ENCODE measurements at regions not wholly inside any gene's neighbourhood (a gene's known extent, or its start where the extent isn't known, plus 50 kb on each side); places are given as distances from the start of the nearest gene placed in this dataset.

DNA sequence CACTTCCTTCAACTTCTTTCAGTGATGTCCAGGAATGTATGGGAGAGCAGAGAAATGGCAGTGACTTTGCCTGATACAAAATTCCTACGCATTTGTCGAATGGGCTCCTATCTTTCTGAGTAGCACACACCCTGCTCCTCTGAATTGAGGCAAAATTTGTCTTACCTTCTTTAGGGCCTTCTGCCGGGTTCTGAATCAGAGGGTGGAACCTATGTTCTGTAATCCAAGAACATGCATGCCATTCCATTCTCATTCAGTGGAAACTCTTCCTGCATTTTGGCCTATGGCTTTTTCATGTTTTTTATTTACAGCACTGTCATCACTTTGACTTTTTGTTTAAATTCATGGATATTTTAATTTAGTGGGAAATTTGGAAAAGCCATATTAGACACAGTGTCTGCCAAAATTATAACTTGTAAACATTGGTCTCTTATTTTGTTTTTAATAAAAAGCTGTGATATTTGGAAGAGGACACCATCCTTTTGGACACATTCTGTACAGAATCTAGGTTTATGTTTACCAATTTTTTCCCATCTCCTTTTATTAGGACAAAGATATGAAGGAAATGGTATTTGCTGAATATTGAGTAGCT, 402.2 kb upstream of the FAR2 start:
- H3K27ac Mint-ChIP-seq = no peak overlapping the region
- Histone ChIP-seq H3K4ac (ENCODE audit: low read depth, low read length) (no peak overlapping the region), H3K4me2 (ENCODE audit: insufficient read depth, insufficient read length, low read length) (no peak overlapping the region), H4K91ac (ENCODE audit: insufficient read length, low read depth, low read length) (no peak overlapping the region), H3K27me3 (ENCODE audit: insufficient read depth, low read length) (no peaks in the 10 kb centered on the region), H2BK5ac (ENCODE audit: insufficient read length, low read length) (no peak overlapping the region), H3T11ph (ENCODE audit: low read length) (no peak overlapping the region), H4K20me1 (ENCODE audit: control insufficient read depth, insufficient read depth, insufficient read length) (no peaks in the 10 kb centered on the region), H2BK15ac (ENCODE audit: low read depth, low read length) (no peak overlapping the region), H2BK120ac (ENCODE audit: low read depth, low read length, poor library complexity, severe bottlenecking) (no peak overlapping the region), H3K56ac (ENCODE audit: insufficient read length, low read depth, low read length) (no peak overlapping the region), H2AFZ (ENCODE audit: low read length) (no peak overlapping the region), H3K79me2 (ENCODE audit: insufficient read depth, low read length) (no peaks in the 10 kb centered on the region), H2AK5ac (ENCODE audit: insufficient read length, low read length) (no peak overlapping the region), H4K5ac (ENCODE audit: insufficient read length, low read depth, low read length) (no peak overlapping the region), H3K23me2 (ENCODE audit: insufficient read length, low read depth, low read length, poor library complexity, severe bottlenecking) (no peaks in the 10 kb centered on the region), H2BK12ac (ENCODE audit: insufficient read length, low read depth, low read length) (no peak overlapping the region), H3K27ac (ENCODE audit: insufficient read length, low read depth, low read length) (no peak overlapping the region), H2BK20ac (ENCODE audit: low read depth, low read length, poor library complexity, severe bottlenecking) (no peak overlapping the region), H3K4me1 (ENCODE audit: insufficient read depth, low read length) (no peaks in the 10 kb centered on the region), H3K79me1 (ENCODE audit: insufficient read depth, low read depth, low read length, poor library complexity, severe bottlenecking) (no peaks in the 10 kb centered on the region), H4K8ac (replicated peaks; ENCODE audit: insufficient read length, low read depth, low read length) (no peak overlapping the region), H3K9ac (ENCODE audit: extremely low read depth, insufficient read length, low read length) (no peak overlapping the region), H3K14ac (ENCODE audit: insufficient read depth, low read length) (no peak overlapping the region), H3K18ac (ENCODE audit: insufficient read length, low read depth, low read length) (no peak overlapping the region), H3K23ac (ENCODE audit: insufficient read length, low read depth, low read length) (no peak overlapping the region), H3K9me3 (ENCODE audit: control insufficient read depth, low read depth, low read length) (no peaks in the 10 kb centered on the region)
- no peak overlapping the region for H3K4me3 Mint-ChIP-seq
- H3K27me3 Mint-ChIP-seq (ENCODE audit: low read depth) = no peaks in the 10 kb centered on the region
- peaks cover 3 to 5% of the 10 kb centered on the region in 2 experiments for H3K4me1 Mint-ChIP-seq
- TF ChIP-seq, protein P1, sequence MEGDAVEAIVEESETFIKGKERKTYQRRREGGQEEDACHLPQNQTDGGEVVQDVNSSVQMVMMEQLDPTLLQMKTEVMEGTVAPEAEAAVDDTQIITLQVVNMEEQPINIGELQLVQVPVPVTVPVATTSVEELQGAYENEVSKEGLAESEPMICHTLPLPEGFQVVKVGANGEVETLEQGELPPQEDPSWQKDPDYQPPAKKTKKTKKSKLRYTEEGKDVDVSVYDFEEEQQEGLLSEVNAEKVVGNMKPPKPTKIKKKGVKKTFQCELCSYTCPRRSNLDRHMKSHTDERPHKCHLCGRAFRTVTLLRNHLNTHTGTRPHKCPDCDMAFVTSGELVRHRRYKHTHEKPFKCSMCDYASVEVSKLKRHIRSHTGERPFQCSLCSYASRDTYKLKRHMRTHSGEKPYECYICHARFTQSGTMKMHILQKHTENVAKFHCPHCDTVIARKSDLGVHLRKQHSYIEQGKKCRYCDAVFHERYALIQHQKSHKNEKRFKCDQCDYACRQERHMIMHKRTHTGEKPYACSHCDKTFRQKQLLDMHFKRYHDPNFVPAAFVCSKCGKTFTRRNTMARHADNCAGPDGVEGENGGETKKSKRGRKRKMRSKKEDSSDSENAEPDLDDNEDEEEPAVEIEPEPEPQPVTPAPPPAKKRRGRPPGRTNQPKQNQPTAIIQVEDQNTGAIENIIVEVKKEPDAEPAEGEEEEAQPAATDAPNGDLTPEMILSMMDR (conservative IDR thresholded peaks at IDR 0.05) = no peak
- peaks cover 0 to 4% (median 2%) of the 10 kb centered on the region in 3 experiments; a peak in 2 of 7 replicates for H3K36me3 Mint-ChIP-seq (ENCODE audit: insufficient read depth in 1 of 3, low read depth in 3 of 3)
- WGBS (ENCODE audit: extremely low coverage, insufficient read length, low lambda C conversion rate) = no CpG with 5 or more reads among the region's 3 CpGs
- DNase-seq = no peak
- H3K9me3 Mint-ChIP-seq = no peaks in the 10 kb centered on the region; a peak in 2 of 5 replicates

Data from H9 (cell line).